GM18951 (cell line): ENCODE measurements at regions not wholly inside any gene's neighbourhood (a gene's known extent, or its start where the extent isn't known, plus 50 kb on each side); places are given as distances from the start of the nearest gene placed in this dataset.

Experiments used
- POLR2A ChIP-seq: IDR thresholded peaks from 4 replicates; pipeline ENCODE4 v1.6.1; 2011; ENCODE audit warnings: mild to moderate bottlenecking; ENCODE audit not compliant: insufficient read length, insufficient read depth; ENCODE audit errors: extremely low read depth
- in situ Hi-C: fragments of 300-500 bp; cut with MboI; formaldehyde crosslinking; loops from one replicate; pipeline ENCODE4 v1.12.0; 2022; ENCODE audit warnings: low sequenced_read_pairs, mixed read lengths, inconsistent platforms; ENCODE audit not compliant: unreplicated experiment

DNA sequence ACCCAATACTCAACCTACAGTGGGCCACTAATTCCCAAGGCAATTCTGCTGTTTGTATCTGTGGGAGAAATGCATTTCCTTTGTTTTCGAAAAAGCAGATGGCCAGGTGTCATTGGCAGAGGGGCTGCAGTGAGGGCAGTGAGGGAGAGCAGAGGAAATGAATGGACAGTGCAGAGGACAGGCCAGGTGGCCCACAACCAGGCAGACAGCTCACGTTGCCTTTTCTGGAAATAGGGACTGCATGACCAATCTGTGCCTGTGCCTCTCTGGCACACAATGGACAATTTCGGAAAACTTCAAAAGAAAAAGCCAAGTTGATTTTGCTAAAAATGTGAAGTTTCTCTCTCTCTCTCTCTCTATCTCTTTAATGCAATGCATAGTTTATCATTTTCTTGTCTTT is 52.6 kb upstream of the ETS2 start:
- in situ Hi-C loops: no loop called here

DNA sequence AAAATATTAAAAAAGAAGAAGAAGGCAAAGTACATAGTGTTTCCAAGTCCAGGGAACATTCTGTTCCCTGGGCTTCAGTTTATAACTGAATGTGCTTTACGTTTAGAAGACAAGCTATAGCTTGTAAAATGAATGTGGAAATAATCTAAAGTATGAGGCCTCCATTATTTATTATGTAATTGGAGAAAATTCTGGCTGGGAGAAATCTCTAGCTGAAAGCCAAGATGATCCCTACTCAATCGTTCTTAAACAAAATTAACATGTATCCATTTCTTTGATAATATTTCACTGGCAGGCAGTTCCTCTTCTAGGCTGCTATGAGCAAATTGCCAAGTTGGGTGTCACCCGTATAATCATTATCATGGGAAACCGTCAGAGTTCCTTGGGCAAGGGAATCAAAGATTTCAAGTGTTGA is 52.2 kb upstream of the ETS2 start:
- in situ Hi-C loops: no loop called here
- TF ChIP-seq POLR2A: no peak

More for the DNA sequence above, 52.6 kb upstream of the ETS2 start:
- TF ChIP-seq POLR2A: no peak
